NCI-H2227 (cell line): ENCODE measurements at regions not wholly inside any gene's neighbourhood (a gene's known extent, or its start where the extent isn't known, plus 50 kb on each side); places are given as distances from the start of the nearest gene placed in this dataset.
"Not testable (repeated sequence)": the region's sequence is repeated elsewhere in the genome, so short reads cannot be mapped to it uniquely, and the experiment has no call there.

ENCODE experiments used
- DNase-seq: peaks from one replicate; lab custom pipeline; 2025; ENCODE audit not compliant: unreplicated experiment; lab: John Stamatoyannopoulos, UW

DNA sequence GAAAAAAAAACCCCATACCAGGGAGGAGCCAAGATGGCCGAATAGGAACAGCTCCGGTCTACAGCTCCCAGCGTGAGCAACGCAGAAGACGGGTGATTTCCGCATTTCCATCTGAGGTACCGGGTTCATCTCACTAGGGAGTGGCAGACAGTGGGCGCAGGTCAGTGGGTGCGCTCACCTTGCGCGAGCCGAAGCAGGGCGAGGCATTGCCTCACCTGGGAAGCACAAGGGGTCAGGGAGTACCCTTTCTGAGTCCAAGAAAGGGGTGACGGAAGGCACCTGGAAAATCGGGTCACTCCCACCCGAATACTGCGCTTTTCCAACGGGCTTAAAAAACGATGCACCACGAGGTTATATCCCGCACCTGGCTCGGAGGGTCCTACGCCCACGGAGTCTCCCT is 1328.6 kb downstream of the GRIK2 start:
- not testable (repeated sequence) for DNase-seq

DNA sequence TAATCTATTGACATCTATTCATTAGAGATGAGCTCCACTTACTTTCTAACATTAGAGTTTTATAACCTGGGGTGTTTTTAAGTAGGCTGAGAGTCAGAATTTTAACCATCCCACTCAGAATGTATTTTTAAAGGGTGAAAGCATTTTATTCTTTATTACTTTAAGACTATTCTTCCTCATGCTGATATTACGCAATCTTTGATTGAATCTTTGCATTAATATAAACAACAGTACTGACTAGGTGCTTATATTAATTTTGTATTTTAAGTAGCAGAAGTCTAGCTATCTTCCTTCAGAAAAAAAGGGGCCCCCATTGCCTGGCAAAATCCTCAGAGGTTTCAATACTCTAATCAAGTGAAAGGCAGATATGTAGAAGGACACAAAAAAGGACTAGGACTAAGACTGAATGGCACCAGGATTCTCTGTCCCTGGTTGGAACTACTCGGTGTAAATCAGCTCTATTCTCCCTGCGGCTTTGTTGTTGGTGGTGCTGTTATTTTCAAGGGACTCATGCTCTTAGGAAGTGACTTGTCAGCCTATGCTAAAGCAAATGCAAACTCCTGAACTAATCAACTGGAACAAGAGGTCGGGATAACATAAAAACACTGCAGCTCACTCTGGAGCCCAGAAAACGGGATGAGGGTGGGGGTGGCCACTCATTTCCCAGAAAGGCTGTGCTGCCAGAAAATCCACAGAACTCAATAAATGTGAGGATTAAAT is 1324.4 kb downstream of the GRIK2 start:
- DNase-seq, result no peak

DNA sequence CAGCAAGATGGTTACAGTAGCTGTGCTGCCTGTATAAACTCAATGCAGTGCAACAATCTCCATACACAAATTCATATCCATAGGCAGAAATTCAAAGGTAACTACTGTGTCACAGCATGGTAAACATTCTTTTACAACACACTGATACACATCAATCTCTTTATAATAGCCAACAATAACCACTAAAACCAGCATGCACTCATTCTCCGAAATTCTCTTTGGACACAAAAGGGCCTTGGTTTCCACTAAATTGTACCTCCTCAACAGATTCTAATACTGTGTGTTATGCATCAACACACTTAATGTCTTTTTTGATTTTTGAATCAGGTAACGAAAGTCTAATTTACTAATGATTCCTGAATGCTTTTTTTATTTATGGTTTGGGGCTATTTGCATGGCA is 1323.7 kb downstream of the GRIK2 start:
- no peak for DNase-seq

DNA sequence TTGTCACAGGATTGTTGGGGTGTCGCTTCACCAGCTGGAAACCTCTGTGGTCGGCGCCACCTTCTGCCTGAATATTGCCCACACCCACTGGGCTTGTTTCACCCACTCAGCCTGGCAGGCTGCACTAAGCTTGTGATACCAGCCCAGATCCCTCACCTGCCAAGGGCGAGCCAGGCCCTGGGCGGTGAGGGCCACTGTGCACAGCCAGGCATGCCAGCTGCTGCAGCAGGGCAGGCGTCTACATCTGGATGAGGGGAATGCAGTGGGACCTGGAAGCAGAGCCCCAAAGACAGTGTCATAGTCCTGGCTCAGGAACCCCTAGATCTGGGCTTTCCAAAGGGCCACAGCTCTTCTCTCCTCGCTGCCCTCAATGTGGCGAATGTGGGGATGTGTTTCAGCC is 1307.5 kb downstream of the GRIK2 start:
- DNase-seq, result no peak

DNA sequence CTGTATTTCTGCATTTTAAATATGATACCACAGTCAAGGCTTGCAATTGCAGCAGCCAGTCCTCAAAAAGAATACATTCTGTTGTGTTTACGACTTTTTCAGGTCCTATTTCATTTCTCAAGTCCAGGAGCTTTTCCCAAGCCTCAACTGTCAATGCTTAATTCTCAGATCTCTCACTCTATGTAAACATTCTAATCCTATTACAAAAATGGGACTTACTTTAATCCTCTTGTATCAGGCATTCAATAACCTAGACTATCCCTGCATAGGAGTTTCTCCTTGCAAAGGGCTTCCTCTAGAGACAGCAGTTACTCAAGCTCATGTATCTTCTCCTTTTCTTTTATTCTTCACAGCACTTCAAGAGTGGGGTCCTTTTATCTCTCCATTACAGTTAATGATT is 1293.0 kb downstream of the GRIK2 start:
- DNase-seq, result no peak

DNA sequence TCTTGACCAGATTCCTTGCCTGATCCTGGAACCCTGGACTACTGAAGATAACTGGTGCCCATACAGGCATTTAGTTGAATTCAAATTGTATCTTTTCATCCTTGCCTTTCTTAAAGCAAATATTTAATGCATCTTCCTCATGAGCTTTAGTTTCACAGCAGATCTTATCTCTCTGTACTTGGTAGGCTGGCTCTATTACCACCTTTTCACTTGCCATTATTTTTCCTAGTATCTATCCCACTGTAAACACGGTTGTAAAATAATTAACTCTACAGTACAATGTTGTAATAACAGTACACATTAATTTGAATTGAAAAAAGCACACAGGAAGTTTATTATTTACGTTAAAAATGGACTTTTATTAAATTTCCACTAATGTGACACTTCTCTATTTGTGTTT is 1286.9 kb downstream of the GRIK2 start:
- no peak for DNase-seq

DNA sequence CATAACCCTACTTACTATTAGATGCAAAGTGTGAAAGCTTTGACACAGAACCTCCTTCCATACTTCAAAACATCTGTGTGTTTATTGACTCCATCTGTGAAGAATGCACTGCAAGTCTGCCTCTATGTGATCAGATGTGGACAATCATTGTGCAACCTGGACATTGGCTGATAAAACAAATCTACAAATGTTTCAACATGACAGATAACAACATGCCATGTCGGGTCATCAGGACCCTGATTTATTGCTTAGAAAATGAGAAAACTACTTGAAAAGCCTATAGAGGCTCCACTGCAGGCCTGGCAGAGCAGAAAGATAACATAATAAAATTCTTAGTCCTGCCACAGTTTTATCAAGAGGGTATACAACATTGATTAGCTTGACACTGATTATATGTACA is 1286.4 kb downstream of the GRIK2 start:
- no peak for DNase-seq

DNA sequence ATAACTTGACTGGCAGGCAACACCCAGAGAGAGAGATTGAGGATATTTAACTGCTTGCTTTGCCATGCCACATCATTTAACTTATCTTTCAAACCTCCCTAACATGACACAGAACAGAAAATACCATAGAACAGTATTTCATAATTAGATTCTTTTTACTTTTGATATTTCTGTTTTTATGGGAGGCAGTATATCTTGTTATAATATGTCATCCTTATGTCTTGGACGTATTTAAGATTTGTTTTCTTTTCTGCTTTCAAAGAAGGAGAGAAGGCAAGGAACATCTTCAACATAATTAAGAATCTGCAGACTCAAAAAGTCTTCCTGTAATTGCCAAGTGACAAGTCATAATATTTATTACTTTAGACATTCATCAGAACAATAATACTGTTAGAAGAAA is 1283.7 kb downstream of the GRIK2 start:
- DNase-seq, result no peak

DNA sequence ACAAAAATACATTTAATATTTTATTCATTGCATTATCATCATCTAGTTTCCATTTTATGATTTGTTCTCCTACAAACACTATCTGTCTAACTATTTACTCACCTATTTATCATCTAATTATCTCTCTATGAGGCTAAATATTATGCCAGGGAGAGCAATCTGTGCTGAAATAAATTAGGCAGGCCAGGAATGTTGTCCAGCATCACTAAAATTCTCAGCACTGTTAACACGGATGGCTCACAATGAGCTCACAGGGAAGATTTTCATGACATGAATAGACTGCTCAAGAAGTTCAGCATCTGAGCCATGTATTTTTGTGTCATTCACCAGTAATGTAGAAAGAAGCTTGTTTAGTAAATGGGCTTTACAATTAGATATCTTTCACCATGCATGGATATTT is 1277.2 kb downstream of the GRIK2 start:
- DNase-seq, result no peak

DNA sequence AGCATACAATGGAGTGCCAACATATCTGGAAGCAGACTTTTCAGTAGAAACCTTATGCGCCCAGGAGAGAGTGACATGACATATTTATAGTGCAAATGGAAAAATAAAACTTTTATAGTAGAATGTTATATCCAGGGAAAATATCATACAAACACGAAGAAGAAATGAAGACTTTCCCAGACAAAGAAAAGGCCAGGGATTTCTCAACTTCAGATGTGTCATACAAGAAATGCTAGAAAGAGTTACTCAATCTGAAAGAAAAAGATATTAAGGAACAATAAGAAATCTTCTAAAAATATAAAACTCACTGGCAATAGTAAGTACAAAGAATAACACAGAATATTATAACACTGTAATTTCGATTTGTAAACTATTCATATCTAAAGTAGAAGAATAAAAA is 1269.3 kb downstream of the GRIK2 start:
- DNase-seq, result no peak

DNA sequence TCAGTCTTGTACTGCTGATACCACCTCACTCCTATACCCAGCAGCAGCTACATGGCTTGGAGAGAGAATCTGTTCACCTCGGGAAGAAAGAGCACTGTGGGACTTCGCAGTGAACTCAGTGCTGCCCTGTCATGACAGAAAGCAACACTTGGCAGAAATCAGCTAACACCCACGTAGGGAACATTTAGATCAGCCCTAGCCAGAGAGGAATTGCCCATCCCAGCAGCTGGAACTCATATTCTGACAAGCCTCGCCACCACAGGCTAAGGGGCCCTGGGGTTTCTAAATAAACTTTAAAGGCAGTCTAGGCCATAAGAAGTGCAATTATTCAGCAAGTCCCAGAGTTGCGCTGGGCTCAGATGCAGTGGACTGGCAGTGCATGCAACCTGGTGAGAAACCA is 1266.8 kb downstream of the GRIK2 start:
- no peak for DNase-seq

DNA sequence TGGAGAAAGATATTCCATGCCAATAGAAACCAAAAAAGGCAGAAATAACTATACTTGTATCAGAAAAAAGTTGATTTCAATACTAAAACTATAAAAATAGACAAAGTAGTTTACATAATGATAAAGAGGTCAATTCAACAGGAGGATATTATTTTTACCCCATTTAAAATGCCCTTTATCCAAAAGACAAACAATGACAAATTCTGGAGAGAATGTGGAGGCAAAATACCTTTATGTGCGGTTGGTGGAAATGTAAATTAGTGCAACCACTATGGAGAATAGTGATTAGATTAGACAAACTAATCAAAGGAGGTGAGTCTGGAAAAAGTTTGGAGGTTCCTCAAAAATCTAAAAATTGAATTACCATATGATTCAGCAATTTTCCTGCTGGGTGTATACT is 1262.3 kb downstream of the GRIK2 start:
- no peak for DNase-seq

DNA sequence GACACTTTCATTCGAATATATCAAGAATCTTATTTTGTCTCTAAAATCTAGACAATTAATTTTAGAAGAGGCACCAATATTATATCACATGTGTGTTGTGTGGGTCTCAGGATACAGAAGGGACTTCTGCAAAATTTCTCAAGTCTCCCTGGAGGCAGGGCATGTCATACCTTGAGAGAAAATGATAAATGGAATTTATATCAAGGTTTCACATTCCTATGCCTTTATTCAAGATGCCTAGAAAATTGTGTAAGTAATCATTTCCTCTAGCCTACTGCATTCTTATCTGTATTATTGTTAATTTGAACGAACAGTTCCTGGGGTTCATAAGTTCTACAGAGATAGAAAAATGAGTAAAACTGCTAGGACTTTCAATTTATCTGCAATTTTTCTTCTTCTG is 1247.9 kb downstream of the GRIK2 start:
- no peak for DNase-seq

DNA sequence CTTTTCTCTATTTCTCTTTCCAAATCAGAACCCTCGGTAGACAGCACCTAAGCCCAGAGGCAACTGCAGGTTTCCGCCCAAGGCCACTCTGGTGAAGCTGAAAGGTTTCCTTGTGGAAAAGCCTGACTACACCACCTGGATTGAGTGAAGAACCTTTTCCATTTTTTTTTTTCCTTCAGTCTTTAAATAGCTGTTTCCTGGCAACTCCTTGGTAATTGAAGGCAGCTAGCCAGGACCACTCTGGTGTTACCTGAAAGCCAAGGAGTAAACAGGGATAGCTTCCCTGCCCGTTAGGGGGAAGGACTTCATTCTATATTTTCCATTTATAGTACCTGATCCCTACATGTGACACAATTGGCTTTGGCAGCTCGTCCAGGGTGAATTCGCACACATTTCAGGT is 1238.4 kb downstream of the GRIK2 start:
- DNase-seq, result no peak

DNA sequence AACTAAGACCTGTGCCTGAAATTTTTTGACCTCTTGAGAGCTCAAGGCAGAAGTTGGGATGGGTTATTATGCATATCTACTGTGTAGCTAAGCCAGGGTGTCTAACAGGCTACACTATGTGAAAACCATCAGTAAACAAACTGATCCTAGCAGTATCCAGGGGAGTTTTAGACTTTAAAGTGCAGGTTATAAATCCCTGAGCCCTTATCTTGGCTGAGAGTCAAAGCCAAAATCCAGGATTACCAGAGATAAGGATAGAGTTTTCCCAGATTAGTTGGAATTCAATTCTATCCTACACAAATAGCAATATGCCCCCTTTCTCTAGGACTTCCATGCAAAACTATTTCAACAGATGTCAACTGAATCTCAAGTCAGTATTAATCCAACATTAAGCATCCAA is 1229.7 kb downstream of the GRIK2 start:
- no peak for DNase-seq

DNA sequence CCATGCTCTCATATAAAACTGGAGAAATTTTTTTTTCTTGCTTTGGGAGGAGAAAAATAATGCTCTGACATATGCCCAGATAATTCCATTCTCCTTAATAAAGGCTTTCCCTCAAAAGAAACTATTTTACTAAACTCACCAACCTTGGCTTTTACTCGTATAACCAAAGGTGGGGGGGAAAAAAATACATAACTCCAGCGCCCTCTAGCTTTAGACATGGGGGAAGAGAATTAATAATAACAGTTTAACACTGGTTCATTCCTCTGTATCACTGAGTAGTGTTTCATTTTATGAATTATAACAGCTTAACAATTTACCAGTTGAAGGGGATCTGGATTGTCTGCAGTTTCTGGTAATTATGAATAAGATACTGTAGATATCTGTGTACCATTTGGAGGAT is 1226.1 kb downstream of the GRIK2 start:
- no peak for DNase-seq

DNA sequence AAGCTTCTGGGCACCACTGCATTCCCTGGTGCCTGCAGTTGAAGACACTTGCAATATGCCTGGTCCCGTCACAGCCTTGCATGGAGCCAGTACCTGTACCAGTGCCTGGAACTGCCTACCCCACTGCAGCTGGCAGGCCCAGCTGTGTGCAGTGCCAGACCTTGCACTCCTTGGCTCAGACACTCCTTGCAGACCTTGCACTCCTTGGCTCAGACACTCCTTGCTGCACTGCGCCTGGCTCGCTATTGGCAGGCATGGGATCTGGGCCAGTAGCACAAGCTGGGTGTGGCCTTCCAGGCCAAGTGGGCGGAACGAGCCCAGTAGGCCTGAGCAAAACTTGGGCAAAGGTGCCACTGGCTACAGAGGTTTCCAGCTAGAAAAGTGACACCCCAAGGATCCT is 1189.1 kb downstream of the GRIK2 start:
- no peak for DNase-seq

DNA sequence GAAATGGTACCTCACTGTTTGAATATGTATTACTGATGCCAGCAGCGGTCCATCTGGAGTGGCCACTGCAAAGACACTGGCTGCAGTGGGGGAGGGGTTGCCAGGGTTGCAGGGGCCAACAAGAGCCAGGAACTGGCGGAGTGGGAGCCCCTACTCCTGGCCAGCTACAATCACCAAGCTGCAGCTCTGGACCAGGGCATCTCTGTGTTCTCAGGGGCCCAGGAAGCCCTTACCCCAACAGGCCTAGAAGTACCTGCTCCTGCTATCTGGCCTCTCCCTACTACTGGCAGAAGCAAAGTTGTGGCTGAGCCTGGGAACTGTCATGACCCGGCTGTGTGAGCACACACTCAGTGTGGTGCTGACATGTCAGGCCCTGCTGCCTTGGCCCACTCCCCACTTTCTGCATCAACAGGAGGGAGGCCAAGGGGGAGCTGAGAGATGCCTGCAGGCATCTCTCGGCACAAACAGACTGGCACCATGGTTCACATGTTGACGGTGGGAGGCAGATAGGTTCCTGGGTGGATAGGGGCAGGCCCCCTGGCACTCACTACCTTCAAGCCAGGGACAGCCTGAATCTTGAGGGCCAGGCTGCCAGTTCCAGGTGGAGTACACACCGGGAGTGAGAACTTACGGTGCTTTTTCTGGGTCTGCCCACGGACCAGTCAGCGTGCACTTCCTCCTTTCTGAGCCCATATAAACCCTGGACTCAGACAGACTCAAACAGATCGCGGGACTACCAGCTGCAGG is 1188.0 kb downstream of the GRIK2 start:
- no peak for DNase-seq

DNA sequence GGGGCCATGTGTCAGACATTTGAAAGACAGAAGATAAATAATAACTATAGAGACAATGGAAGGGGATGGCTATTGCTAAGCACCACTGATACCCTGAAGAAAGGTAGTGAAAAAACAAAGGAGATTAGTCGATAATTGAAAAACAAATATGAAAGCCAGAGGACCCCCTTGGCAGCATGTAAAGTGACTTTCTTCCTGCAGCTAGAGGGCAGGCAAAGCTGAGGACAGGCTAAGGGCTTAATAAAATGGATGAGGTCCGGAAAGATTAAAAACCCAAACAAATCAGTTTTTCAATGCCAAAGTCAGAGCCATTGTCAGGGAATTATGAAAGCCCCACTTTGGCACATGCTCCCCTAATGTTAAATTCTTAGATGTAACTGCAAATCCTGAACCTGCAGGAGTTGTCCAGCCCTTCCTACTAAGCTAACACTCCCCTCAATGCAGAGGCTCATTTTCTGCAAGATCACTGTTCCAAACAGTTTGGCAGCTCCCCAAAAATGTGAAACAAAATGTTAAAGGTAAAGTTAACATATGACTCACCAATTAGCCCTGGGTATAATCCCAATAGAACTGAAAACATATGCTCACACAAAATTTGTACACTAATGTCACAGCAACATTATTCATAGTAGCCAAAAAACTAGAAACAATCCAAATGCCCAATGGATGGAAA is 1177.9 kb downstream of the GRIK2 start:
- no peak for DNase-seq

DNA sequence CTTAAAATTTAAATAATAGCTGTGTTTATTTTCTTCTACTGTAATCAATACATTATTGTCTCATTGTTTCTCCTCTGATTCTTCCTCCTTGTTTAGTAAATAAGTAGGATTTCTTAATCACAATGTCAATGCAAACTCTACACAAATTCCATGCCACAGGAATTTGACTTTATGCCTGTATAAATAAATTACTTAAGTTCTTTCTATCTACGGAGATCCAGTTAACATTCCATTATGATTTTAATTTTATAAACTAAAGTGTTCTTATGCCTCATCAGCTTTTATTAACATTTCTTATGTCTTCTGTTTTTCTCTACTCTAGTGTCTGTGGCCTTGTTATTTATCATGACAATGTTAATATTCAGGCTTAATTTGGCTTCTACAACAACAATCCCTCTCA is 1169.2 kb downstream of the GRIK2 start:
- no peak for DNase-seq

DNA sequence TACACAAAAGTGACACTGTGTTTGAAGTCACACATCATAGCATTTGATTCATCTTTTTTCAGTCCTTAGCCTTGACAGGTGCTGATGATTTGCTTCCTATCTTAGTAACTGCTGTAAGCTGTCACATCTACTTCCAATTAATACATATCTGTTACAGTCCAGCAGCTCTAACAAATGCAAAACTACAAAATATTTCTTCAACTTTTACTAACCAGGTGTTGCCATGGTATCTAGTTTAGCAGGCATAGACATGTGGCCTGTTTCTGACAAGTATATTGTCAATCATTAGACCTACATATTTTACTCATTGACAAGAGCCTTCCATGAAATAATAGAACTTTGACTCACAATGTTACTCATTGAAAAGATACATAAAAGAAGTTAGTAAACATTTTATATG is 1159.7 kb downstream of the GRIK2 start:
- DNase-seq, result no peak

DNA sequence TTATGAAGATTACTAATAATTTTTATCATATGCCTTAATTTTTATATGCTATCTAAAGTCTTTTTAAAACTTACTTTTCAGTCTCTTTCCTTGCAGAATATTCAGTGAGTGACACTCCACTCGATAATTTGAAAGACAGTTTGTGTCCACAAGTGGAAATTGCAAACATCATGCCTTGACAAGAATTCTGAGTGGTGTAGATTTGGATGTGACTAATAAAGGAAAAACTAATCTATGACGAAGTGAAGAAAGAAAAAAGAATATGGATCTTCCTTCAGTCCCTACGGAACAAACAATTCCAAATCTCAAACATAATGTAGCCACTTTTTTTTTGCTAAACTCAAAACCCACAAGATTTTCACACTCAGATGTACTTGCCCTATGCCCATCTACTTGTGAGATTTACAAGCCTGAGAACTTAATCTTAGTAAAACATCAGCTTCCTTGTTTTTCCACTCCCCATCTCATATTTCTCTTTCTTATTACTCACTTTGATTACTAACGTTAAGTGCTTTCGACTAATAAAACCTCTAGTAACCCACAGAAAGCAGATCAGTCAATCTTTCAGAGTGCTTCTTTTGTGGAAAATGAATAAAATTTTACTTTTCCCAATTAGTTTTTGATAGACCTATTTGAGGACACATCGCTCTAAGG is 1155.8 kb downstream of the GRIK2 start:
- DNase-seq, result no peak
